Stimulated activated CD4-positive, alpha-beta T cell treated with anti-CD3 and anti-CD28 coated beads, Interleukin-2, amount 100 ng/mL, for 48 hours (primary cell): ENCODE measurements at regions not wholly inside any gene's neighbourhood (a gene's known extent, or its start where the extent isn't known, plus 50 kb on each side); places are given as distances from the start of the nearest gene placed in this dataset.

ENCODE experiments used
- DNase-seq, 2 donors: peaks; one replicate each; pipeline ENCODE4 v3.0.0-alpha.2; 2020

DNA sequence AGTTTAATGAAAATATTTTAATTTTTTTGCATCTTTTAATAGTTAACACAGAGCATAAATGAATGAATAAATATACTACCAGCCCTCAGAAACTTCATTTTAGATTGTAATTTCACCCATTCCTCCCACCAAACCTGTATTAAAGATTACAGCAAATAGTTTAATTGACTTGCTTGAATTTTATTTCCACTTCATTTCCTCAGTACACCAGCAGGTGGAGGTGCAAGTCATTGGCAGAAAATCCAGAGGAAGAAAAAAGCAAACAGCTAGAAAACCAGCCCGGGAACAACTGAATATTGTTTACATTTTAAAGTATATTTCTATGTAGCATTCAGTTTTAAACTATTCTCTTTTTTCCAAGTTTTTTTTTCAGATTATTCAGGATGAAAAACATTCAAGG, 177.8 kb downstream of the OLFM4 start:
- DNase-seq = no peak

DNA sequence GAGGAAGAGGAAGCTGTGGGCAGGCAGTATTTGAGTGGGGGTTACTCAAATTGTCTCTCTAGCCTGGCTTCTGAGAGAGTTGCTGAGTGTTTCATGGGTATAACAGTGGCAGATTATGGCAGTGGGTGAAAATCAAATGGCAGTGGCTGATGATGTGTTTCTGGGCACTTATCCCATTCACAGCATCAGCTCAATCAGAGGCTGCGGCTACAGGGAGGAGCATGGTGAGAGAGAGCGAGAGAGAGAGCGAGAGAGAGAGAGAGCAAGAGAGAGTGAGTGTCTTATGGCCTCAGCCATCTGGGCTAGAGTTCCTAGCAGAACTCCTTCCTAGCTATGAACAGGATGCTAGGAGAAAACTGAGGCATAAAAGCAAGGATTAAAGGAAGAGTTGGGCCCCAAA, 178.9 kb downstream of the OLFM4 start:
- no peak for DNase-seq

DNA sequence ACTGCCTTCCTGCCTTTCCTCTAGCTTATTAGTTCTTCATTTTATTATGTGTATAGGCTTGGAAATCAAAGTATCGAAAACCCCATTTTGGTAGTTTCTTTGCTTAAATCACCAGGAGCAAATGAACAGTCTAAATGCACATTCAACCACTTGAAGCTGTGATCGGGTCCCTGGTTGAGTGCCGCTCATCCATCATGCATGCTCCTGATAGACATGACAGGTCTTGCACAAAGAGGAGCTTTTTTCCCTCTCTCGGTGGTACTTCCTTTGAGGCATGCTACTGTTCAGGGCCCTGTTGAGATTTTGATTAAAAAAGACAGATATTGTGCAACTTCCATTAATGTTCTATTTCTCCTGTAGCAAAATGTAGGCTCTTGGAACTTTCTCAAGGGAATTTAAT, 185.8 kb downstream of the OLFM4 start:
- no peak for DNase-seq

DNA sequence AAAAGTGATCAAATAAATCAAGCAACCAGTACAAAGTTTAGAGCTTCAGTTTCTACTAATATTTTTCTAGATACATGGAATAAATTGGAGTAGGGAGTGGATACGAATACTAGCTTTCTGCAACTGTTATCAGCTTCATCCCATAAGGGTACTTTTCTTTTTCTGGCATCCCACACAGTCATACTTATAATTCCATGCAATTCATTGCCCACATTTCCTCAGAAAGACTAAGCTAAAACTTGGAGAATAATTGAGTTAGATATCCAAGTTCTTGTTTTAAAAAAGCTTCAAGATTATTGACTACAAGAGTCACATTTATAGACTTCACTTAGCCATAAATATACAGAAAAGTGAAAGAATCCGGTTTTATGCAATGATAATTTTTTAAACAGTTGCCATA, 186.9 kb downstream of the OLFM4 start:
- no peak for DNase-seq

DNA sequence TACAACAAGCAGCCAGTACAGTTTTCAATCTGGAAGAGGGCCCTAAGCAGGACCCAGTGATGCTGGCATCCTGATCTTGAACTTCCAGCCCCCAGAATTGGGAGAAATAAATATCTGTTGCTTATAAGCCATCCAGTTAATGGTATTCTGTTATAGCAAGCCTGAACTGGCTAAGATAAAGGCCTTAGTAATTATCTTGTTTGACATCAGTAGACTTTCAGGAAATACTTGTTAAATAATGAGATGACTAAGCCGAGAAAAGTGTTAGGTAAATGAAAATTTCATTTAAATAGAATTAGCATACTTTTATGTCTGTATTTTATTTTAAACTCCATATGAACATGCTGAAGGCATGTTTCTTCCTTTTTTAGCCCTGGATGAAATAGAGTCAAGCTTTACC, 188.2 kb downstream of the OLFM4 start:
- DNase-seq = no peak

DNA sequence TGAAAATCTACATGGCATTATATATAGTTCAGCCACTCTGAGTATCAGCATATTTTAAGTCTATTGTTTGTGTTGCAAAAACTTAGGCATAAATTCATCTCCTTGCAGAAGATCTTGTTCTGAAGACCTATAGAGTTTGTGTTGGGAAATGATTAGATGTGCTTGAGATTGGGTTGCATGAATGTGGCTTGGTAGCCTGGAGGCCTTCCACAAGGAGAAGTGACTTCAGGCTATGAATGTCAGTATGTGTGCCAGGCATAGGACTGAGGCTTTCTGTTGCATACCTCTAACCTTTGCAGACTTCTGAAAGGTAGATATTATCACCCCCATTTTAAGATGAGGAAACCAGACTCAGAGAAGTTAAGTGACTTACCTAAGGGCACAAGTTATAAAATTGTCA, 188.6 kb downstream of the OLFM4 start:
- no peak for DNase-seq

DNA sequence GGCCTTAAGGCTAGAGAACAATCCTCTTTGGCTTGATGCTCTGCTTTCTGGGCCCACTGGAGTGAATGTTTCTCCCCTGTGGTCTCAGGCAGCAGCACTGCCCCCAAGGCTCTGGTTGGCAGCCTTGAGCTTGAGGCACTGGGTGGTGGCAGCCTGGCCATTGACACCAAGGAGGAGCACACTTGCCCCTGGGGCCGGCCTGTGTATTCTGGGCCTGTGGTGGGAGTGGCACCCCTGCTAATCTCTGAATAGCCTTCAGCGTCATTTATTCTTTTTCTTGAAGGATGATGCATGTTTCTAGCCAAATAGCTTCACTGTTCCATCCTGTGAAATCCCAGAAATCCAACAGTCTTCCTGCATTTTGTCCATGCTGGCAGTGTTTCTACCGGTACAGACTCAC, 191.4 kb downstream of the OLFM4 start:
- no peak for DNase-seq

DNA sequence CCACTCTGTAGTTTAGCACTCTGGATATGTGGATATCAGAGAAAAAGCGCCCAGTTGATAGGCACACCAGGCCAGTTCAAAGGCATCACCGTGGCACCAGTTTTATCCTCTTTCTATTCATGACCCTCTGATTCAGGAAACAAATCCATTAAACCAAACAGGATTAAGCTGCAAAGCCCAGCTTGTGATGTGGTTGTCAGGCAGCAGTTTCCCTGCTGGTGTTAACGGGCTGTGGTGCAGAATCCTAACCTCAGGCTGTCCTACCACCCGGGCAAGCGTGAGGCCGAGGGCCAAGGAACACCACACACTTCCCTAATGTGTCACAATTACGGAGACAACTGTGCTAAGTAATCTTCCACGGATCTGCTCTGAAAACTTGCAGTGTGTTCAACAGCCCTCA, 209.1 kb downstream of the OLFM4 start:
- no peak for DNase-seq

DNA sequence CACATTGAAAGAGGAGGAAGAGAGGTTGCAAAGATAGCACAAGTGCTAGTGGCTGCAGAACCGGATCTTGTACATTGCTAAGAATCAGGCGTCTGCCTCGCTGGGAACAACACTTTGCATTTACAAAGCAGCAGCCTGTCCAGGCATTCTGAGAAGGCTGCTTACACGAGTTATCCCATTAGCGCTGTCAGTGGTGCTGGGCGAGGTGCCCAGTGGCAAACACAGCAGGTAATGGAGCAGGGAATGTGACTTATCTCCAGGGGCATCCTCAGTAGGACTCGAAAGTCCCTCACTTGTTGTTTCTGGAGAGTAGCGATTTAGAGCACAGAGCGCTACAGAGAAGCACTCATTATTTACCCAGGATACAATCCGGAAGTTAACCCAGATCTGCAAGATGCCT, 209.6 kb downstream of the OLFM4 start:
- DNase-seq = no peak

DNA sequence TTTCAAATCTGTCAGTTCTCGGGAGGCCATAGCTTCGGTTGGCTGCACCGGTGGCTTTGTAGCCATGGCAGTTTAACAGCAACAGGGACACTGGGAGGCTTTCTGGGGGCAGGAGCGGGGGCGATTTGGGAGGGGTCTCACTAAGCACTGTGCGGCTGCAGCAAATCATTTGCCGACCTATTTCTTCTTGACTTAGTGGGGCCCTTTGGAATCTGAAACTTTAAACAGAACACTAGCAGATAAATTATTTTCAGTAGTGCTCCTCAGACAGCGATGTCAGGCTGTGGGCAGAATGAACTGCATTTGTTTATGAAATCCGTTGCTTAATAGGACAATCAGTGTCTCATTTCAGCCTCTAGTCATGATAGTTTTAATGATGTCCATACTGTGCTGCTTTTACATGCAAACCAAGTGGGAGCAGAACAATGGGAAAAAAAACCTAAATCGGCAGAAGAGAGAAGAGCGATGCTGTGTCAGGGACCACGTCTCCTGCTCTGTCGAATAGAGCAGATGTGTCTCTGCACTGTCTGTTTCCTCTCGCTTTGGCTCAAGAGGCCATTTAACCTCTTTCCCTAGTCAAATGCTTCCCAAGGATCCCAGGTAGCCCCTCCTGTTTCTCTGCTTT, 211.9 kb downstream of the OLFM4 start:
- DNase-seq = no peak

DNA sequence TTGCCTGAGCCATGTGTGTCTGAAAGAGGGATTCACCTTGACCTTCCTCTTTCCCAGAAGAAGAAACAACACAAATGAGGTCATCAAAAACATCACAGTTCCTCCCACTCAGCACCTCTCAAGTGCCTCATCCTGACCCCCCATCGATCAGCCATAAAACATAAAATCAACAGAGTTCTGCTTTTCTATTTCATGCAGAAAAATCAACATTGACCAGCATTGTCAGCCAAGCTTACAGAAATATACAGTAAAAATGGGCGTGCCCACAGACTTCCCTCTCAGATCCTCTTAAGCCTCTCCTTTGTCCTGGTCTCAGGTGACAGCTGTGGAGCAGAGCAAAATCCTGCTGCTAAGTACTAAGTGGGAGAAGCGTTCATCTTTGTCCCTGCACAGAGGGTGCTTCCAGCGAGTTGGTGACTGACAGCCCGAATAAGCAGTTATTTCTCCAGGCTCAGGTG, 213.3 kb downstream of the OLFM4 start:
- DNase-seq = no peak

DNA sequence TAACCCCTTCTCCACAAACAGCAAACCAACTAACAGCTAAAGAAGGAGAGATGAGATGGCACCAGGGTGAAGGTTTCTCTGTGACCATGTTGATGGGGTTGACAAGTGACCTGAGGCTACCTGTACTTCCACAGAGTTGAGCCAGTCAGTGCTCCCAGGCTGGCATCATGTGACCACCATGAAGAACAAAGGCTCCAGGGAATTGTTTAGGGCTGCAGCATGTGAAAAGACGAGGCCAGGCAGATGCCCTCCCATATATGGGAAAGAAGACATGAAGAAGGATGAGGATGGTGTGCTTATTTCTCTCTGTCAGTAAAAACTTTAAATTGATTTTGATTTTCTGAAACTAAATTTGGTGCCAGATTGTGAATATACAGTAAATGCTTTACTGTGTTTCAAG, 220.6 kb downstream of the OLFM4 start:
- no peak for DNase-seq

DNA sequence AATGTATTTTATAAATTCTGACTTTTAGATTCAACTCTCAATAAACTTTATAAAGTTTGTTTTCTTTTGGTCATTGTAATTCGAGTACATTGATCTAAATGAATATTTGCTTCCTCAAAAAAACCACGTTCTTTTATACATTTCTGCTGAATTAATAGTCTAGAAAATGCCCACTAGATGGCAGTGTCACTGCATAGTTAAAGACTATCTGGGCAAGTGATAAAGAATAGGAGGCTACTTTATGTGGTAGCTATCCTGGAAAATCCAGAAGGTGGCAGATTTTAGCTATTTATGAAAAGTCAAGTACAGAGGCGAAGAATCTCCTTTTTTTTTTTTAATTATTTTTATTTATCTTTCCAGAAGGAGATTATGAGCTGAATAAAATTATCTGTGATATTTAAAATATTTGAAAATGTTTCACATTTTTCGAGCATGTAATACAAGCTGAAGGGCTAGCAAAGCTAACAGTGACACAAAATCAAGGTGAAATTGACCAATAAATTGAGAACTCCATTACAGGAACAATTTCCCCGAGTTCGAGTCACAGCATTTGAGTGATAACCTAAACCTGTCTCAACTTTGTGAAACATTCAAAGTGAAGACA, 221.8 kb downstream of the OLFM4 start:
- DNase-seq = peak; percentile 3 to 9

DNA sequence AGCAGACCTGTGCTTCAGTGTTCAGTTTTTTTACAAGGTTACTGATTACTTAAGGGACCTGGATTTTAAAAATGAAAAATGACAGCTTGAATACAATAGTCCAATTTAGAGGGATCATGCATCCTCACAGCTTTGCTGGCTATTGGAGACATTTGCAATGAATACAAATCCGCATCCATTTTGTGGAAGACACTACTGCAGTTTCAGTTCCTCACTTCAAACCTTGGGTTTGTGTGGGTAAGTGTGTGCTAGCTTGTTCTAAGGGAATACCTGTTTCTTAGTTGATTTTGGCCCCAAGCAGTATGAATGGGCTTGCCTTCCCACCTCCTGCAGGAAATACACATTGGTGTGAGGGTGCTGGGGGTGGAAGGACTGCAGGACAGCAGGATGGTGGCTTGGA, 222.4 kb downstream of the OLFM4 start:
- no peak for DNase-seq

DNA sequence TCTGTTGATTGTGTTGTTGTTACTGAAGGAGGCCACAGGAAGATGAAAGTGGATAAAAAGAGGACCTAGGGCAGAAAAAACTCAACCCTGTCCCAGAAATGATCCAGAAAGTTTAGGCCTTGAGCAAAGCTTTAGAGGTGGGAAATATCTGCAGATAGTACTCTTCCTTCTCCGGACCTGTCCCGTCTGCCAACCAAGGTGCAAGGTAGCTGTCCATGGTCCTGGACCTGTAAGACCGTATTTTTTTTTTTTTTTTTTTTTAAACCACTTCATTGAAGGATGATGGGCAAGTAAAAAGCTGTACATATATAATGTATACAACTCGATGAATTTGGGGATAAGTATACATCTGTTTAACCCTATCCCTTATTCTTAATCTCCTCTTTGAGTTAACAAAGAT, 225.9 kb downstream of the OLFM4 start:
- no peak for DNase-seq

DNA sequence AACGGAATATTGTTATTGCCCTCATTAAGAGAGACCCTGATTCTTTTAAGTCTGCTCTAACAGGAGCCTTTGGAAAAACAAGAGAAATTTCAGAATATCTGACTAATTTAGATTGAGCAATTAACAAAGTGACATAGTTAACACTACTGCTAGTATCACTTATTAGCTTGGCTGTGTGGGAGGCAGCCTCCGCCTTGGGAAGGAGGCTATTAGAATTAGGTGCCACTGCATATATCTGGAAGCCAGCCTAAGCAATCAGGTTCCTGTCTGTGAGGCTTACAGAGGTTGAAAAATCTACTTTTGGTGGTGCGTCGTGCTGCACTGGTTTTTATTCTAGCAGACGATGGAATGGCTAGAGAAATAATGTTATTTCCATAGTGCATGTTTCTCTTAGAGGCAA, 227.2 kb downstream of the OLFM4 start:
- no peak for DNase-seq

DNA sequence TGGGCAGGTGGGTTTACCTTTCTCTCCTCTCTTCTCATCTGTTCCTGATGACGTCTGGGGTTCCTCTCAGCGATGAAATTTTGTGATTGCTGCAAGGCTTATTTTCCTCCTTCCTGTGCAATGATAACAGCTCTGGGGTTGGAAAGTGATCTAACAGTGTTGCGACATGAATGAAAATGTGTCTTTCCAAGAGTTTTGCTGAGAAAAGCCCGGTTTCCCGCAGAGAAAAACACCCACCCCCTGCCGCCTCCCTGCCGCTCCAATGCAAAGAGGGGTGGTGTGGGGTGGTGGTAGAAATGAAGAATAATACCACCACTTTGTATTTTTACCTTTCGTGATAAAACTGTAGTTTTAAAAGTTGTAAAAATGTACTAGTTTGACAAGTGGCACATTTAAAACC, 232.0 kb downstream of the OLFM4 start:
- DNase-seq = no peak

DNA sequence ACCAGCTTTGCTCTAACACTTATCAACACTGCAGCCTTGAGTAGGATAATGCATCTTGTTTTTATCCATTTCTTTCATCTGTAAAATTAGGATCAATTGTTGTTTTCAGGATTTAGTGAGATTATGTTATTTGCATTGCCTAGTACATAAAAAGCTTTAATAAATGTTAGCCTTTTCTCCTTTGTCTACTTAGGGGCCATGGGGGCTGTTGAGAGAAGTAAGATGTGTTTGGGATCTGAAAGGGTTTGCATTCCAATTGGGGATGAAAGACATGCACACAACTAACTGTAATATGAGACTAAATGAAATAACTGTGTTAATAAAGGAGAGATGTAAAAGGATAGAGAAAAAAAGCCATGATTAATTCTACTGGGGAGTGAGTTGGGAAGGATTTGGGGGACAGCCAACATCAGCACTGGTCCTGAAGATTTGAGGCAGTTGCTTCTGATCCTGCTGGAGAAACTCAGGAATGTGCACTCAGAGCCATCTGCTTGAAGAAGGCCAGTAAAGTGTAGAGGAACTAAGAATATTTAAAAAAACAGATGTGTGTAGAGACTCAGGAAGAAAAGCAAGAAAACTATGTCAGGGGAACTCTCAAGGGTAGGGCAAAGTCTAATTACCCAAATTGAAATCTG, 236.3 kb downstream of the OLFM4 start:
- no peak for DNase-seq

DNA sequence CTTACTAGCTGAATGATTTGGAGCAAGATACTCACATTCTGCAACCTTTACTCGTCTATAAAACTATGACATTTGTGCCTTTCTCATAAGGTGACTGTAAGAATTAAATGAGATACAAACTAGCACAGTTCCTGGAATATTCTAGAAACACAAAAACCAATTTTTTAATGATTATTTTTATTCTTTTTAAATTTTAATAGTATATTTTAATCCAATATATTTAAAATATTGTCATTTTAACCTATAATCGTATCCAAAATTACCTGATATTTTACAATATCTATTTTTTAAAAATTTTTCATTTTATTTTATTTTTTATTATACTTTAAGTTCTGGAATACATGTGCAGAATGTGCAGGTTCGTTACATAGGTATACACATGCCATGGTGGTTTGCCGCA, 238.1 kb downstream of the OLFM4 start:
- DNase-seq = no peak

DNA sequence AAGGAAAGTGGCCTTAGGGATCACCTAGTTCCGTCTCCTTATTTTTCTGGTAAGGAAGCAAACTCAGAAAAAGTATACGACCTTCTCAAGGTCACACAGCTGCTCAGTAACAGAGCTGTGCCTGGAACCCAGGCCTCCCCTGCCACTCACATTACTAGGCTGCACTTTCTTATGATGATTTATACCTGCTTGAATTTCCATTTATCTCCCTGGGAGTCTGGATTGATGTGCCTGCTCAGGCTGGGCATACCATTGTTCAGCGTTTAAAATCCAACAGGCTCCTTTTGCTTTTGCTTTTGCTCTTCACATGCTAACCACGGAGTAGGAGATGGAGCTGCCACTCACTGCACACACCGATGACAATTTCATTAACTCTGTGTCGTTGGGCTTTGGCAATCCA, 241.0 kb downstream of the OLFM4 start:
- no peak for DNase-seq

DNA sequence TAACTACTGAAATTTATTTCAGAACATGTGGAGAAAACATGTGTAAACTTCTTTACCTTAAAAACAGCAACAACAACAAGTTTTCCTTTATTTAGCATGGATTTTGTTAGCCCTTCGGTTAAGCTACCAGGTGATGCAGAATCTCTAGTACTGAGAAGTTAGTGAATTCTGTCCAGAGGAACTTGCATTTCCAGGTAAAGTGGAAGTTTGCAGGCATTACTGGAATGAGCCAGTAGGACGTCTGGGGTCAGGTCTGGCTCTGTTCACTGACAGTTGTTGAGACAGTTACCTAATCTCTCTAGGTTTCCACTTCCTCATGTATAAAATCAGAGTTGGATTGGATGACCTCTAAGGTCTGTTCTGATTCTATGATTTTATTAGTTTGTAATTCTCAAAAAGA, 244.3 kb downstream of the OLFM4 start:
- no peak for DNase-seq

DNA sequence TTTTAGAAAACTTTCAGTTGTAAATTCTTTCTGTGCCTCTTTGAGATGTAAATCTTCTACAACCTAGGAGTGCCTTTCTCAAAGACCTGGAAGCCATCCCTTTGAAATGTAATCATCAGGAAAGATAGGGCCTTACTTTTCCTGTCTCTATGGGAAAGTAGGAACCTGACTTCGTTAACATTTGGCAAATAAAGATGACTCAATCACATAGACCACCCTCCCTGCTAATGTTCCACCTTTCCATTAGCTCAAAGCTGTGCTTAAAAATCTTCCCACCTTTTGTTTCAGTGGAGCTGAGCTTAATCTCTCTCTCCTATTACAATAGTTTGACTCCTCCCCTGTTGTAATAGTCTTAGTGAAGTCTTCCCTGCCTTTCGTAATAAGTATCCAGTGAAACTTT, 247.7 kb downstream of the OLFM4 start:
- DNase-seq = no peak

DNA sequence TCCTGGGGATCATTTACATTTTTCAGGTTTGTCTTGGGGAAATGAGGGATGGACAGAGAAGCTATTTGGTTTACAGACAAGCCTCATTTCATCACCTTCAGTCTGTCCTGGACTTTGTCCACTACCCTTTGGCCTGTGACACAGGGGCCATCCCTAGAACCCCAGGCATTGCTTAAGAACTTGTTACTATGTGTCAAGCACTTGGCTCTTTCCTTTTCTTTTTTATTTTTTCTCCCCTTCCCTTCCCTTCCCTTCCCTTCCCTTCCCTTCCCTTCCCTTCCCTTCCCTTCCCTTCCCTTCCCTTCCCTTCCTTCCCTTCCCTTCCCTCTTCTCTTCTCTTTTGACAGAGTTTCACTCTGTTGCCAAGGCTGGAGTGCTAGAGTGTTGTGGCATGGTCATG, 253.1 kb downstream of the OLFM4 start:
- no peak for DNase-seq

DNA sequence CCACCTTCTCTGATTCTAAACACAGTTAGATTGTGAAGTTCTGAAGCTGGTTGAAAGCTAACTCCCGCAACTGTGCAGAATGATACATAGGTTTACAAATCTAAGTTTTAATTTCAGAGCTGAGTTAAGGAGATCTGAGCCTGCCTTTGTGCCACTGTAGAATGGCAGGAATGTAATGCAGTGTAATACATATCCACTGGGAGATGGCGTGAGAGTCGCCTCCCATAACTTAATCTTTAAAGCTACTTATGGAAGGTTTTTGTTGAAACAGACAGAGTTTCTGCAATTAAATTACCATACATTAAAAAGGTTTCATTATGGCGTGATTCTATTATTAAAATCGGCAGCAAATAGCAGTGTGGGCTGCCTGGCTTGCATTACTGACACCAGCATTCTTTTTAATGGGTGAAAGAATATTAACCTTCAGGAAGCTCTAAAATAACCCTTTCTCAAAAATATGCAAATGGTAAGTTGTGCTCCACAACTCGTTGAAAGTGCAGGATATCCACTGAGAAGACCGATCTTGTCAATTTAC, 257.4 kb downstream of the OLFM4 start:
- DNase-seq = no peak

DNA sequence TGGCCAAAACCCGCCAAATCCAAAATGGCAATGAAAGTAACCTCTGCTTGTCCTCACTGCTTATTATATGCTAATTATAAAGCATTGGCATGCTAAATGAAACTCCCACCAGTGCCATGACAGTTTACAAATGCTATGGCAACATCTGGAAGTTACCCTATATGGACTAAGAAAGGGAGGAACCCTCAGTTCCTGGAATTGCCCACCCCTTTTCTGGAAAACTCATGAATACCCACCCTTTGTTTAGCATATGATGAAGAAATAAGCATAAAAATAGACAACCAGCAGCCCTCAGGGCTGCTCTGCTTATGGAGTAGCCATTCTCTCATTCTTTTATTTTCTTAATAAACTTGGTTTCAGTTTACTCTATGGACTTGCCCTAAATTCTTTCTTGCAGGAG, 269.8 kb downstream of the OLFM4 start:
- no peak for DNase-seq
